H1 (cell line): ENCODE measurements at regions not wholly inside any gene's neighbourhood (a gene's known extent, or its start where the extent isn't known, plus 50 kb on each side); places are given as distances from the start of the nearest gene placed in this dataset.

Experiments used
- CTCF ChIA-PET: fragments of 300-600 bp; sonication (Branson Sonifier 250); formaldehyde crosslinking; loops from one replicate; lab custom pipeline; 2021; ENCODE audit not compliant: partially characterized antibody; lab: Charles Lee
- POLR2A ChIA-PET: fragments of 300-600 bp; sonication (Branson Sonifier 250); formaldehyde crosslinking; loops from one replicate; lab custom pipeline; 2021; ENCODE audit warnings: inconsistent platforms; ENCODE audit not compliant: partially characterized antibody; lab: Charles Lee
- DNase-seq, 2 experiments: peaks; one replicate each; pipeline versions ENCODE4 v3.0.0 to v3.0.0-alpha.2; 2010 to 2022; ENCODE audit warnings: low spot score in 2 of 2, low read depth in 1 of 2, mixed read lengths in 1 of 2
- FAIRE-seq: peaks from 2 replicates; lab custom pipeline; 2011; peaks lifted over from hg19 to GRCh38; lab: Jason Lieb, UNC
- H2AFZ ChIP-seq: 2 replicates; pipeline ENCODE4 v1.8.1; 2012; ENCODE audit warnings: low read length, inconsistent platforms
- H2AK5ac ChIP-seq: 2 replicates; pipeline ENCODE4 v1.6.1; 2013; ENCODE audit warnings: low read depth, low read length
- H2BK120ac ChIP-seq: replicated peaks from 2 replicates; pipeline ENCODE3; 2013; ENCODE audit warnings: low read depth, low read length, inconsistent platforms
- H2BK12ac ChIP-seq: 2 replicates; pipeline ENCODE4 v1.6.1; 2013; ENCODE audit warnings: low read depth, low read length
- H2BK15ac ChIP-seq: 2 replicates; pipeline ENCODE4 v1.6.1; 2013; ENCODE audit warnings: low read length
- H2BK20ac ChIP-seq: 2 replicates; pipeline ENCODE4 v1.6.1; 2013; ENCODE audit warnings: low read length
- H2BK5ac ChIP-seq: 2 replicates; pipeline ENCODE4 v1.6.1; 2013; ENCODE audit warnings: low read depth, low read length
- H3K14ac ChIP-seq: 2 replicates; pipeline ENCODE4 v1.6.1; 2013; ENCODE audit warnings: inconsistent platforms; ENCODE audit not compliant: insufficient read length
- H3K18ac ChIP-seq: 2 replicates; pipeline ENCODE4 v1.6.1; 2013; ENCODE audit warnings: low read length; ENCODE audit errors: extremely low read depth
- H3K23ac ChIP-seq: 2 replicates; pipeline ENCODE4 v1.6.1; 2013; ENCODE audit warnings: inconsistent platforms; ENCODE audit not compliant: insufficient read length
- H3K23me2 ChIP-seq: 2 replicates; pipeline ENCODE4 v1.6.1; 2013; ENCODE audit warnings: low read depth, low read length
- H3K27ac ChIP-seq: 2 replicates; pipeline ENCODE4 v1.6.1; 2011; ENCODE audit warnings: low read depth, low read length, inconsistent platforms
- H3K27me3 ChIP-seq, 4 experiments: replicated peaks in 1 of 4; 1 replicate in 1 of 4; 2 replicates in 3 of 4; pipeline versions ENCODE4 v1.6.1 to v1.8.1; 2011 to 2013; ENCODE audit warnings: low read length in 3 of 4, mild to moderate bottlenecking in 3 of 4, inconsistent platforms in 2 of 4, mixed read lengths in 2 of 4, moderate library complexity in 1 of 4; ENCODE audit not compliant: control insufficient read depth in 3 of 4, insufficient read depth in 3 of 4; ENCODE audit errors: extremely low read depth in 1 of 4
- H3K36me3 ChIP-seq, 4 experiments: 2 replicates each; pipeline versions ENCODE4 v1.6.1 to v1.8.1; 2011 to 2013; ENCODE audit warnings: mild to moderate bottlenecking in 4 of 4, low read length in 3 of 4, moderate library complexity in 2 of 4, control low read depth in 1 of 4, inconsistent platforms in 1 of 4; ENCODE audit not compliant: insufficient read depth in 4 of 4, control insufficient read depth in 2 of 4
- H3K4ac ChIP-seq: replicated peaks from 2 replicates; pipeline ENCODE3; 2013; ENCODE audit warnings: low read length, low read depth, mixed read lengths, inconsistent platforms; ENCODE audit not compliant: insufficient read length
- H3K4me1 ChIP-seq, 4 experiments: replicated peaks in 1 of 4; 1 replicate in 1 of 4; 2 replicates in 3 of 4; pipeline versions ENCODE4 v1.6.1 to v1.8.1; 2011 to 2013; ENCODE audit warnings: low read length in 3 of 4, inconsistent platforms in 2 of 4, mixed read lengths in 1 of 4; ENCODE audit not compliant: insufficient read depth in 4 of 4, control insufficient read depth in 3 of 4
- H3K4me2 ChIP-seq, 2 experiments: 2 replicates each; pipeline versions ENCODE4 v1.6.1 to v1.8.1; 2011 to 2013; ENCODE audit warnings: low read depth in 2 of 2, low read length in 2 of 2, control low read depth in 1 of 2, inconsistent platforms in 1 of 2, mild to moderate bottlenecking in 1 of 2; ENCODE audit not compliant: insufficient read depth in 1 of 2
- H3K4me3 ChIP-seq, 4 experiments: fragments of 200-600, 300-600 bp in 1 of 4; sonication (generic), shearing (Covaris generic), sonication (Bioruptor Twin) in 1 of 4; 2 replicates each; pipeline versions ENCODE4 v1.5.1 to v1.8.1; 2011 to 2016; ENCODE audit warnings: low read length in 4 of 4, low read depth in 3 of 4, control low read depth in 2 of 4, inconsistent platforms in 2 of 4, mild to moderate bottlenecking in 2 of 4, mixed read lengths in 1 of 4, moderate library complexity in 1 of 4; ENCODE audit not compliant: insufficient read depth in 2 of 4; ENCODE audit errors: extremely low read depth in 1 of 4
- H3K56ac ChIP-seq: replicated peaks from 2 replicates; pipeline ENCODE3; 2013; ENCODE audit warnings: low read depth, mild to moderate bottlenecking, mixed read lengths, low read length, inconsistent platforms; ENCODE audit not compliant: insufficient read length
- H3K79me1 ChIP-seq: 2 replicates; pipeline ENCODE4 v1.6.1; 2013; ENCODE audit warnings: low read depth, low read length, control low read depth
- H3K79me2 ChIP-seq, 2 experiments: 2 replicates each; pipeline versions ENCODE4 v1.6.1 to v1.8.1; 2012 to 2013; ENCODE audit warnings: low read length in 2 of 2, mild to moderate bottlenecking in 2 of 2, inconsistent platforms in 1 of 2; ENCODE audit not compliant: insufficient read depth in 2 of 2, control insufficient read depth in 1 of 2
- H3K9ac ChIP-seq, 4 experiments: replicated peaks in 1 of 4; 1 replicate in 1 of 4; 2 replicates in 3 of 4; pipeline versions ENCODE4 v1.6.1 to v1.8.1; 2011 to 2013; ENCODE audit warnings: low read depth in 3 of 4, low read length in 3 of 4, control low read depth in 2 of 4, mild to moderate bottlenecking in 2 of 4, moderate library complexity in 2 of 4, inconsistent platforms in 1 of 4; ENCODE audit errors: extremely low read depth in 1 of 4
- H3K9me3 ChIP-seq, 2 experiments: 2 replicates each; pipeline versions ENCODE4 v1.6.1 to v1.8.1; 2012 to 2013; ENCODE audit warnings: mild to moderate bottlenecking in 2 of 2, moderate library complexity in 2 of 2, control low read depth in 1 of 2, inconsistent platforms in 1 of 2, low read depth in 1 of 2, low read length in 1 of 2, mixed read lengths in 1 of 2; ENCODE audit not compliant: insufficient read depth in 2 of 2
- H4K20me1 ChIP-seq, 2 experiments: replicated peaks in 1 of 2; 2 replicates each; pipeline versions ENCODE3 to v1.8.1; 2011 to 2013; ENCODE audit warnings: inconsistent platforms in 2 of 2, low read length in 2 of 2, mild to moderate bottlenecking in 1 of 2; ENCODE audit not compliant: insufficient read depth in 2 of 2, control insufficient read depth in 1 of 2
- H4K5ac ChIP-seq: 2 replicates; pipeline ENCODE4 v1.6.1; 2013; ENCODE audit warnings: low read length, low read depth, mixed read lengths, inconsistent platforms; ENCODE audit not compliant: insufficient read length
- H4K8ac ChIP-seq: 2 replicates; pipeline ENCODE4 v1.8.0; 2013; ENCODE audit warnings: mild to moderate bottlenecking, moderate library complexity, low read length, inconsistent platforms; ENCODE audit not compliant: insufficient read depth; ENCODE audit errors: extremely low read depth
- H4K91ac ChIP-seq: replicated peaks from 2 replicates; pipeline ENCODE3; 2013; ENCODE audit warnings: low read length, mixed read lengths, inconsistent platforms; ENCODE audit not compliant: insufficient read length
- ASH2L ChIP-seq: fragments of 200-600, 300-600 bp; sonication (generic); IDR thresholded peaks from one replicate; pipeline ENCODE4 v1.7.1; 2017; ENCODE audit warnings: low read length
- ATF3 ChIP-seq: IDR thresholded peaks from 2 replicates; pipeline ENCODE4 v1.6.1; 2011; ENCODE audit warnings: low read depth, mild to moderate bottlenecking, low read length; ENCODE audit not compliant: insufficient read depth
- BACH1 ChIP-seq: IDR thresholded peaks from 2 replicates; pipeline ENCODE4 v1.6.1; 2012; ENCODE audit warnings: low read length, improper control_type of control experiment
- BRCA1 ChIP-seq: IDR thresholded peaks from 2 replicates; pipeline ENCODE4 v1.6.1; 2012; ENCODE audit warnings: low read depth, low read length, improper control_type of control experiment
- CBX8 ChIP-seq: fragments of 300-800, 300-1000 bp; sonication (generic); IDR thresholded peaks from 2 replicates; pipeline ENCODE4 v1.7.1; 2016; ENCODE audit warnings: low read depth, low read length, borderline replicate concordance
- FOSL1 ChIP-seq: IDR thresholded peaks from 2 replicates; pipeline ENCODE4 v1.6.1; 2011; ENCODE audit warnings: mild to moderate bottlenecking, low read depth, low read length, moderate library complexity; ENCODE audit not compliant: insufficient read depth
- HDAC2 ChIP-seq, 2 experiments: fragments of 300-600 bp in 1 of 2; sonication (generic) in 1 of 2; IDR thresholded peaks; 2 replicates each; pipeline ENCODE4 v1.6.1; 2011 to 2012; ENCODE audit warnings: low read depth in 2 of 2, low read length in 2 of 2, mild to moderate bottlenecking in 2 of 2, moderate library complexity in 2 of 2, borderline replicate concordance in 1 of 2, inconsistent platforms in 1 of 2
- KDM1A ChIP-seq: fragments of 200-600, 300-600 bp; sonication (generic); IDR thresholded peaks from 2 replicates; pipeline ENCODE4 v1.7.1; 2016; ENCODE audit warnings: mild to moderate bottlenecking, low read length, borderline replicate concordance
- KDM4A ChIP-seq: IDR thresholded peaks from one replicate; pipeline ENCODE4 v1.7.1; 2012; ENCODE audit warnings: low read depth, mild to moderate bottlenecking, moderate library complexity, low read length, inconsistent platforms; ENCODE audit not compliant: severe bottlenecking
- MAFK ChIP-seq: IDR thresholded peaks from 2 replicates; pipeline ENCODE4 v1.6.1; 2012; ENCODE audit warnings: low read depth, mild to moderate bottlenecking, improper control_type of control experiment, low read length
- PHF8 ChIP-seq: fragments of 200-600 bp; sonication (generic); conservative IDR thresholded peaks from 2 replicates; pipeline ENCODE4 v1.7.1; 2012; ENCODE audit warnings: low read depth, mild to moderate bottlenecking, inconsistent platforms, low read length, moderate library complexity
- POU5F1 ChIP-seq: IDR thresholded peaks from 2 replicates; pipeline ENCODE4 v1.6.1; 2011; ENCODE audit warnings: low read depth, mild to moderate bottlenecking, low read length, moderate library complexity
- SP1 ChIP-seq: IDR thresholded peaks from 2 replicates; pipeline ENCODE4 v1.6.1; 2011; ENCODE audit warnings: low read depth, low read length
- SP2 ChIP-seq: IDR thresholded peaks from 2 replicates; pipeline ENCODE4 v1.6.1; 2012; ENCODE audit warnings: mild to moderate bottlenecking, low read length, inconsistent platforms
- ZNF274 ChIP-seq: IDR thresholded peaks from 2 replicates; pipeline ENCODE4 v1.7.0; 2012; ENCODE audit warnings: low read length, borderline replicate concordance; ENCODE audit errors: extremely low read depth
- WGBS, 2 experiments: shearing (Covaris generic) in 1 of 2; methylation state at CpG; one replicate each; pipeline versions ENCODE4 v1.1.6 to v1.1.7; 2013 to 2015; ENCODE audit warnings: low lambda C conversion rate in 2 of 2, mixed read lengths in 2 of 2, inconsistent platforms in 1 of 2, low coverage in 1 of 2, missing lambda C conversion rate in 1 of 2; ENCODE audit not compliant: insufficient replicate concordance in 2 of 2, insufficient coverage in 1 of 2, insufficient read length in 1 of 2; ENCODE audit errors: extremely low coverage in 1 of 2, missing lambda C conversion rate in 1 of 2; 5-methylcytosine and 5-hydroxymethylcytosine counted together

DNA sequence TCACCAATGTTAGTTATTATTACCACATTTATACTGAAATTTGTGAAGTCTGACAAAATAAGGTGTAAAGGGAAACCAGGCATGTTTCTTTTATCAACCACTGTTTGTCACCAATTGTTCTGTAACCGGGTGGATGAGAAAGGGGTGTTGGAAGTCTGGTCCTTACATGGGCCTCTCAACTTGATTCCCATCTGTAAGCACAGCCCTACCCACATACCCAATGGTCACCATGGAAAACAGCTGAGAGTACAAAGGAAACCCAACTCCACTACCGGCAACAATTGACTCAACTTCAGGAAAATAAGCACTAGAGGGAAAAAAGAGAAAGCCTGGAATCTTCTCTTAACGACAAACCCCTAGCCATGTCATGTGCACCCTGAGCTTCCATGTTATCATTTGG, 70.8 kb upstream of the PTCHD1 start:
- FAIRE-seq, result peak; percentile 80
- CTCF ChIA-PET, result interaction anchor here (0.9 to 1.5 kb wide), 2 partner anchors 8 to 12 kb away, joined by 3 to 4 read pairs; no protein-coding TSS in a partner anchor
- no peak for TF ChIP-seq ZNF274
- no peak for TF ChIP-seq CBX8
- TF ChIP-seq HDAC2 (IDR thresholded peaks at IDR 0.05; ENCODE audit: borderline replicate concordance in 1 of 2, low read depth in 2 of 2, low read length in 2 of 2), result no peak
- TF ChIP-seq FOSL1, result no peak
- TF ChIP-seq ATF3, result no peak
- no peak for TF ChIP-seq SP1
- TF ChIP-seq POU5F1, result no peak
- no peak for TF ChIP-seq KDM4A
- TF ChIP-seq KDM1A, result no peak
- TF ChIP-seq PHF8, result no peak
- TF ChIP-seq MAFK, result no peak
- no peak for TF ChIP-seq SP2
- TF ChIP-seq BACH1, result no peak
- TF ChIP-seq ASH2L, result no peak
- no peak for TF ChIP-seq BRCA1

More for the DNA sequence above, 70.8 kb upstream of the PTCHD1 start:
- Histone ChIP-seq H3K4ac (no peak overlapping the region), H3K56ac (no peak overlapping the region), H4K5ac (no peak overlapping the region), H2BK120ac (no peak overlapping the region), H2BK15ac (no peak overlapping the region), H3K23ac (no peak overlapping the region), H3K27ac (no peak overlapping the region), H3K14ac (no peak overlapping the region), H3K36me3 (no peaks in the 10 kb centered on the region), H2AFZ (no peak overlapping the region), H3K9me3 (no peaks in the 10 kb centered on the region), H3K18ac (no peak overlapping the region), H3K79me1 (no peaks in the 10 kb centered on the region), H3K4me1 (no peaks in the 10 kb centered on the region; a peak in 1 of 7 replicates), H2BK5ac (no peak overlapping the region), H4K91ac (no peak overlapping the region), H2BK12ac (no peak overlapping the region), H3K4me3 (no peak overlapping the region), H3K4me2 (no peak overlapping the region), H3K27me3 (no peaks in the 10 kb centered on the region), H2AK5ac (no peak overlapping the region), H4K8ac (no peak overlapping the region), H3K9ac (no peak overlapping the region), H2BK20ac (no peak overlapping the region), H4K20me1 (no peaks in the 10 kb centered on the region), H3K23me2 (no peaks in the 10 kb centered on the region), H3K79me2 (no peaks in the 10 kb centered on the region)
- 86% methylated on average over 3 of the region's 3 CpGs; no CpG with 5 or more reads in 1 of the 2 experiments for WGBS, 2 experiments
- DNase-seq, result no peak
- POLR2A ChIA-PET, result no interaction called here
